DMS153 treated with DMSO at 0.1 percent for 48 hours (cell line): ENCODE measurements at regions not wholly inside any gene's neighbourhood (a gene's known extent, or its start where the extent isn't known, plus 50 kb on each side); places are given as distances from the start of the nearest gene placed in this dataset.

Source experiments
- DNase-seq: peaks from one replicate; lab custom pipeline; 2025; ENCODE audit not compliant: unreplicated experiment; lab: John Stamatoyannopoulos, UW

GRCh38 chr7:46009211-46009610 is 88.1 kb upstream of the IGFBP3 start:
- DNase-seq: no peak

- DNase-seq: no peak
Observed at GRCh38 chr7:46007990-46008643, 87.0 kb upstream of the IGFBP3 start.

- DNase-seq: no peak
Observed at GRCh38 chr7:46007194-46007593, 86.1 kb upstream of the IGFBP3 start.

GRCh38 chr7:46006723-46007122 is 85.7 kb upstream of the IGFBP3 start:
- no peak for DNase-seq

- no peak for DNase-seq
Observed at GRCh38 chr7:46006212-46006611, 85.1 kb upstream of the IGFBP3 start.

- DNase-seq: no peak
Observed at GRCh38 chr7:46004965-46005364, 83.9 kb upstream of the IGFBP3 start.

GRCh38 chr7:46003896-46004875 is 83.1 kb upstream of the IGFBP3 start:
- no peak for DNase-seq

GRCh38 chr7:46003161-46003560 is 82.1 kb upstream of the IGFBP3 start:
- no peak for DNase-seq

- DNase-seq: no peak
Observed at GRCh38 chr7:46000513-46000912, 79.4 kb upstream of the IGFBP3 start.

- DNase-seq: no peak
Observed at GRCh38 chr7:45999541-45999940, 78.5 kb upstream of the IGFBP3 start.

GRCh38 chr7:45998506-45998905 is 77.4 kb upstream of the IGFBP3 start:
- DNase-seq: no peak

- no peak for DNase-seq
Observed at GRCh38 chr7:45993621-45994020, 72.5 kb upstream of the IGFBP3 start.

- DNase-seq: no peak
Observed at GRCh38 chr7:45992826-45993225, 71.8 kb upstream of the IGFBP3 start.

- no peak for DNase-seq
Observed at GRCh38 chr7:45990276-45990675, 69.2 kb upstream of the IGFBP3 start.

GRCh38 chr7:45988405-45989057 is 67.5 kb upstream of the IGFBP3 start:
- no peak for DNase-seq

- DNase-seq: no peak
Observed at GRCh38 chr7:45987521-45988290, 66.6 kb upstream of the IGFBP3 start.

- no peak for DNase-seq
Observed at GRCh38 chr7:45986355-45987298, 65.6 kb upstream of the IGFBP3 start.

GRCh38 chr7:45985902-45986301 is 64.8 kb upstream of the IGFBP3 start:
- no peak for DNase-seq

- DNase-seq: no peak
Observed at GRCh38 chr7:45984386-45985295, 63.6 kb upstream of the IGFBP3 start.
